Effector memory CD4-positive, alpha-beta T cell (primary cell): ENCODE measurements at regions not wholly inside any gene's neighbourhood (a gene's known extent, or its start where the extent isn't known, plus 50 kb on each side); places are given as distances from the start of the nearest gene placed in this dataset.
"Not testable (repeated sequence)": the region's sequence is repeated elsewhere in the genome, so short reads cannot be mapped to it uniquely, and the experiment has no call there.

Experiments
- DNase-seq, 3 donors: peaks; one replicate each; pipeline ENCODE4 v3.0.0-alpha.2; 2020
- H3K27ac ChIP-seq: 2 replicates; pipeline ENCODE4 v1.7.0; 2013; ENCODE audit warnings: mild to moderate bottlenecking, low read length, moderate library complexity; ENCODE audit not compliant: insufficient read depth, poor library complexity, severe bottlenecking
- H3K27me3 ChIP-seq: replicated peaks from 2 replicates; pipeline ENCODE4 v1.7.0; 2013; ENCODE audit warnings: mild to moderate bottlenecking, low read length; ENCODE audit not compliant: insufficient read depth, control insufficient read depth, poor library complexity, severe bottlenecking
- H3K36me3 ChIP-seq: 2 replicates; pipeline ENCODE4 v1.7.0; 2013; ENCODE audit warnings: mild to moderate bottlenecking, low read length, moderate library complexity; ENCODE audit not compliant: control insufficient read depth, insufficient read depth
- H3K4me1 ChIP-seq: 2 replicates; pipeline ENCODE4 v1.7.0; 2013; ENCODE audit warnings: low read length, mild to moderate bottlenecking; ENCODE audit not compliant: control insufficient read depth, insufficient read depth, poor library complexity, severe bottlenecking
- H3K4me3 ChIP-seq: 2 replicates; pipeline ENCODE4 v1.7.0; 2013; ENCODE audit warnings: low read length, low read depth, mild to moderate bottlenecking; ENCODE audit not compliant: insufficient read depth, poor library complexity, severe bottlenecking
- H3K9me3 ChIP-seq: 2 replicates; pipeline ENCODE4 v1.7.0; 2013; ENCODE audit warnings: mild to moderate bottlenecking, low read length, moderate library complexity; ENCODE audit not compliant: control insufficient read depth

DNA sequence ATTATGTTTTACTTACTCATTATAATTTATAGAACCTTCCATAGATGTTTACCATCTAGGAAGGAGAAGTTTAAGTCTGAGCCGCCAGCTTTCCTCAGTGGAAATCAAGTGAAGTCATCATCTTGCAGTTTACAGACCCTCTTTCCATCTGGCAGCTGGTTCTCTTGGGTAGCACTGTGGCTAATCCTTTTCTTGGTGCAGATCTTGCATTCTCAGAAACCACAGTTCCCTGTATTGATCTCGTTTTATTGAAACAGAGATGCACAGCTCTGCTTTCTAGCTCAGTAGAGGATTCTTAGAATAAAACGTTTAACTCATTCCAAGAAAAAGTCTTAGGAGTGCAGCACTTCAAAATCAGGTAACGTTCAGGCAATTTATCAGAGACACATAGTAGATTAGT, 1154.7 kb downstream of the FOXD4L5 start:
- not testable (repeated sequence) for H3K27ac ChIP-seq, H3K27me3 ChIP-seq, H3K4me3 ChIP-seq, DNase-seq, H3K36me3 ChIP-seq, H3K9me3 ChIP-seq, H3K4me1 ChIP-seq

GRCh38 chr9:64128572-64128971, 1156.4 kb downstream of the FOXD4L5 start:
- no peak overlapping the region for H3K27ac ChIP-seq
- H3K27me3 ChIP-seq = no peaks in the 10 kb centered on the region
- DNase-seq = no peak
- H3K9me3 ChIP-seq = no peaks in the 10 kb centered on the region
- H3K36me3 ChIP-seq = no peaks in the 10 kb centered on the region
- H3K4me3 ChIP-seq = no peak overlapping the region
- no peaks in the 10 kb centered on the region for H3K4me1 ChIP-seq

- not testable (repeated sequence) for H3K4me1 ChIP-seq, H3K27ac ChIP-seq, H3K36me3 ChIP-seq, H3K9me3 ChIP-seq, H3K27me3 ChIP-seq, DNase-seq, H3K4me3 ChIP-seq
These were observed 1163.4 kb downstream of the FOXD4L5 start for GRCh38 chr9:64121602-64122001.

GRCh38 chr9:64117329-64117728, 1167.7 kb downstream of the FOXD4L5 start:
- H3K36me3 ChIP-seq, H3K9me3 ChIP-seq, H3K27ac ChIP-seq, H3K4me3 ChIP-seq, H3K4me1 ChIP-seq, DNase-seq, H3K27me3 ChIP-seq: not testable (repeated sequence)

DNA sequence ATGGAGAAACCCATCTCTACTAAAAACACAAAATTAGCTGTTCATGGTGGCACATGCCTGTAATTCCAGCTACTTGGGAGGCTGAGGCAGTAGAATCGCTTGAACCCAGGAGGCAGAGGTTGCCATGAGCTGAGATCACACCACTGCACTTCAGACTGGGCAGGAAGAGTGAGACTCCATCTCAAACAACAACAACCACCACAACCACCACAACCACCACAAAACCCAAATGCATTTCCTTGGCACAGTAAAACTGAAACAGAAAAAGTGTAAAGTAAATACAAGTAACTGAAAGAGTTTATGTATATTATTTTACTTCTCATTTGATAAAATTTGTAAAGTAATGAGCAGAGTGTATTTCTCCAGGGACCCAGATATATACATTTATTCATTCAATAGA, 1177.1 kb downstream of the FOXD4L5 start:
- H3K27ac ChIP-seq, H3K9me3 ChIP-seq, H3K36me3 ChIP-seq: not testable (repeated sequence)

DNA sequence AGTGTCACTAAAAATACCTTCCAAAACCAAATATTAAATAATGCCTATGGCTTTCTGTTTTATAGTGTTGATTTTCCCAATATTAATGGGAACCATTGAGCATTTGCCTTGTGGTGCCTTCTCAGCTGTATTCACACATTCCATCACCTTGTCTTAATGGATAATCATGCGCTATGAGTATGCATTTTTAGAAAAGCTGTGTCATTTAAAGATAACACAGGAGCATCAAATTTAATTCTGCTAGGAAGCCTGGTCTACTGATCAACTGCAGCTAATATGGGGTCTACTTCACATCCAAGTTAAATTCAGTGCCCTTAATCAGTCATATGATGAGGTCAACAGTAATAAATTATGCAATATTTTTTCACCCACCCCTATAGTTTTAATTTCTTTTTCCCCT, 1177.8 kb downstream of the FOXD4L5 start:
- H3K9me3 ChIP-seq, H3K4me1 ChIP-seq, H3K27ac ChIP-seq, H3K36me3 ChIP-seq, DNase-seq, H3K4me3 ChIP-seq, H3K27me3 ChIP-seq: not testable (repeated sequence)

More for the DNA sequence above, 1177.1 kb downstream of the FOXD4L5 start:
- H3K4me3 ChIP-seq, DNase-seq, H3K4me1 ChIP-seq, H3K27me3 ChIP-seq: not testable (repeated sequence)

DNA sequence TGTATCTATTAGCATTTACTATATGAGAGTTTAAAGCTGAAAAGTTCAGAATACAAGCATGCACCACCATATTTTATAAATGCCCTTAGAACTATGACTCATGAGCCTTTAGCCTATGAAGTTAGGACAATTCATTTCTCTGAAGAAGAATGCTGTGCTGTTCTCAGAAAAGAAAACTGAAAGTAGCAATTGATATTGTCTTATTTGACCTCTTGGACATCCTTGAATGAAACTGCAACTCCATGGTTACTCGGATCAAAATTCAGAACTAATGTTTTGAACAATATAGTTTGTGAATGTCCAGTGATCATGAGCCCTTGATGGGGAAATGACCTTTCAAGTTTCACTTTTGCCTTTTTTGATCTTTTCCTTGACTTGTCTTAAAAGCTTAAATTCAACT, 1179.8 kb downstream of the FOXD4L5 start:
- H3K36me3 ChIP-seq, H3K9me3 ChIP-seq, H3K4me1 ChIP-seq, H3K4me3 ChIP-seq, DNase-seq, H3K27me3 ChIP-seq, H3K27ac ChIP-seq: not testable (repeated sequence)

- not testable (repeated sequence) for H3K36me3 ChIP-seq, DNase-seq, H3K27me3 ChIP-seq, H3K4me3 ChIP-seq, H3K4me1 ChIP-seq, H3K9me3 ChIP-seq, H3K27ac ChIP-seq
These were observed 1183.5 kb downstream of the FOXD4L5 start for GRCh38 chr9:64101504-64101903.

DNA sequence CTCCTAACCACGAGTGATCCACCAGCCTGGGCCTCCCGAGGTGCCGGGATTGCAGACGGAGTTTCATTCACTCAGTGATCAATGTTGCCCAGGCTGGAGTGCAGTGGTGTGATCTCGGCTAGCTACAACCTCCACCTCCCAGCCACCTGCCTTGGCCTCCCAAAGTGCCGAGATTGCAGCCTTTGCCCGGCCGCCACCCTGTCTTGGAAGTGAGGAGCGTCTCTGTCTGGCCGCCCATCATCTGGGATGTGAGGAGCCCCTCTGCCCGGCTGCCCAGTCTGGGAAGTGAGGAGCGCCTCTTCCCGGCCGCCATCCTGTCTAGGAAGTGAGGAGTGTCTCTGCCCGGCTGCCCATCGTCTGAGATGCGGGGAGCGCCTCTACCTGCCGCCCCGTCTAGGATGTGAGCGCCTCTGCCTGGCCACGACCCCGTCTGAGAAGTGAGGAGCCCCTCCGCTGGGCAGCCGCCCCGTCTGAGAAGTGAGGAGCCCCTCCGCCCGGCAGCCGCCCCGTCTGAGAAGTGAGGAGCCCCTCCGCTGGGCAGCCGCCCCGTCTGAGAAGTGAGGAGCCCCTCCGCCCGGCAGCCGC, 1184.3 kb downstream of the FOXD4L5 start:
- H3K4me1 ChIP-seq, DNase-seq, H3K27ac ChIP-seq, H3K4me3 ChIP-seq, H3K27me3 ChIP-seq, H3K9me3 ChIP-seq, H3K36me3 ChIP-seq: not testable (repeated sequence)

DNA sequence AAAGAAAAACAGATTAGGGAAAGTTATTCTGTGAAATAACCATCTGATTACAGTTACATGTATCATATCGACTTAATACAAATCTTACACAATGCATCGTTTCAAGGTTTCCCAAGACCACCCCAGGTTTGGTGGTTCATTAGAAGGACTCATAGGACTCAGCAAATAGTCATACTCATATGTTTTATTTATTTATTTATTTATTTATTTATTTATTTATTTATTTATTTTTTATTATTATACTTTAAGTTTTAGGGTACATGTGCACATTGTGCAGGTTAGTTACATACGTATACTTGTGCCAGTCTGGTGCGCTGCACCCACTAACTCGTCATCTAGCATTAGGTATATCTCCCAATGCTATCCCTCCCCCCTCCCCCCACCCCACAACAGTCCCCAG, 1199.0 kb downstream of the FOXD4L5 start:
- not testable (repeated sequence) for H3K4me1 ChIP-seq, H3K27me3 ChIP-seq, H3K4me3 ChIP-seq, H3K9me3 ChIP-seq, DNase-seq, H3K27ac ChIP-seq, H3K36me3 ChIP-seq
